ENCODE measurements at regions not wholly inside any gene's neighbourhood (a gene's known extent, or its start where the extent isn't known, plus 50 kb on each side); places are given as distances from the start of the nearest gene placed in this dataset.

DNA sequence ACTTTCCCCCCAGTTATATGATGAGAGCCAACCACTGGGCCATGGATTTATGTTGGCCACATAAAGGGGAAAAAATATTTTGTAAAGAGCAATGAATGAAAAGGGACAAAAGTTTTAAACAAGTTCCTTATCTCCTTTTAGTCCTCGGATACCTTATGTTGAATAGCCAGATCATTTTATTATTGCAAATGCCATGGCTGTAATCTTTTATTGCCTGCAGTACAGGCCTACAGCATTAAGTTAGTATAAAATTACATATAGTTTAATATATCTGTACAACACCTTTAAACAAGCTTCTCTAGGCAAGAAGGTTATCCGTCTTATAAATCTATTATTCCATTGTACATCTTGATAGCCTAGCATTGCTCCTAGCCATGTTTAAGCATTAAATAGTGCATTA is 93.9 kb upstream of the SLC35B3 start:
- no peak for ATAC-seq

DNA sequence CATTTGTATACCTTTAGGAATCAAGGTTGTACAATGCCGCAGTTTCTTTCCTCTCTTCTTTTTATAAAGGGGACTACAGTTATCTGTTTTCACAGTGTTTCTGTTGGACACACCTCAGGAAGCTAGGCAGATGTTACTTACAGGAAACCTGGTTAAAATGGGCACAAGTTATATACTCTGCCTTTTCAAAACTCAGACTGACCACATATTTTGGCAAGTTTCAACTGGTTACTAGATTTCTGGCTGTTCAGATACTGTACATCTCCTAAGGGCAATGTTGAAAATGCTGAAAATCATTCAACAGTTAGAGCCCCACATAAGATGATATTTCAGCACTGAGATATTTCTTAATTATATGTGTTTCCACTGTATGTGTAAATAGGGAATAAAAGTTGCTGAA is 92.5 kb upstream of the SLC35B3 start:
- DNase-seq (ENCODE audit: low spot score) (no peak), ATAC-seq (no peak)

More for the DNA sequence above, 93.9 kb upstream of the SLC35B3 start:
- no peak for DNase-seq (ENCODE audit: low spot score)

DNA sequence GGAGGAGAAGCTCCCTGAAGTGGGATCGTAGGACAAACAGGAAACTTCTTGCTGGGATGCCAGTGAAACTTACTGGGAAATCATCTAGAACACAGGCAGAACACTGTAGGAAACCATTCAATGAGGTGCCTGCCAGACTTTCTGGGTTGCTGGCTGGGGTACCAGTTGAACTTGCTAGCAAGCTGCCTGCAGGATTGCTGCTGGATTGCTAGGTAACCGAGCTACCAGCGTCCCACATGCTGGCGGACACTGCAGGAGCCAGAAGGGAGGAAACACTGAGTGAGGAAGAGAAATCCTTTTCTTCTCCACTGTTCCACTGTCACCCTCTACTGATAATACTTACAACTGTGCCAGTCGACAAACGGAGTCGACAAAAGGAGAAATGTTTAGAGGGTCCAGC is 91.3 kb upstream of the SLC35B3 start:
- ATAC-seq (no peak), DNase-seq (ENCODE audit: low spot score) (no peak)

DNA sequence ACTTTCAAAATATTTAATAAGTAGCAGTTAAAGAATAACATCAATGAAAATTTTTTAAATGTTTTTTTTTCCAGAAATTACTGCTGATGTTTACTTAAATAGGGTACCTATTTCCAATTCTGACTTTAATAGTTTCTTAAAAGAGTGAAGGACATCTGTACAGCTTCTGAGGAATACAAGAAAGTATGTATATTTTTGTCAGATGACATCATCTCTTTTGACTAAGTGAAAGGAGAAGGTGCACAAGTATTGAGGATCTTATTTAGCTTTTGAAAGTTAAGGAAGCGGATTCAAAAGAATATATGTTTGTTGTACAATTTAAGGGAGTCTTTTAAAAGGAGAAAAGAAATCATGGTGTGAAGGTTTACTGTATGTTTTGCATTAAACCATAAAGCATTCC is 90.0 kb upstream of the SLC35B3 start:
- DNase-seq (ENCODE audit: low spot score) (no peak), ATAC-seq (no peak)

DNA sequence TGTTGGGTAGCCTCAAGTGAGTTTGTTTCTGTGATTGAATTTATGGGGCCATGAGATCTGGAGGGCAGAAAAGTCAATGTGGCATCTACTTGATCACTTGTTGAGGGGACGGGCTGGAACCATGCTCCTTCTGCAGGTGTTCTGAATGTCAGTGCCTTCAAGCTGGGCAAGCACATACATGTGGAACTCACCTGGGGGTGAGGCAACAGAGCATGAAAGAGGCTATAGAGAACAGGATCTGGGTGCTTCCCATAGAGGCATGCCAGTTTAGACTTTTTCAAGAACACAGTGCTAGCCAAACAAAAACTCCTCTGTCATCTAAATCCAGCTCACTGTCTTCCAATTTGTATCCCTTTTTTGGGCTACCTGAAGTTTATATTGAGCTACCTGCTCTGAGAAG is 77.8 kb upstream of the SLC35B3 start:
- DNase-seq (ENCODE audit: low spot score) (no peak), ATAC-seq (no peak)

DNA sequence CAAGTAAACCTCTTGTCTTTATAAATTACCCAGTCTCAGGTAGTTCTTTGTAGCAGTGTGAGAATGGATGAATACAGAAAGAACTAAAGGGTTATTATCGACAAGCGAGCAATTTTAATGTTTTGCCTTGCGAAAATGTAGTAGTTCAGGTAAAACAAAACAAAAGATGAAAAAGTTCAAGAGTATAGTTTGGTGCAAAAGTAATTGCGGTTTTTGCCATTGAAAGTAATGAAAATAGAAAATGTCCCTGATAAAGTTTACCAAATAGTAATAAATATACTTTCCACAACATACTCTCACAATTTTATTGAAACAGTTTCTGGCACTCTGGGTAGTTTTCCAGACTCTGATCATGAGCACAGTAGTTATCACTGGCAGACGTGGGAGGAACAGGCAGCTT is 71.9 kb upstream of the SLC35B3 start:
- DNase-seq (ENCODE audit: low spot score) = no peak
- ATAC-seq = no peak

DNA sequence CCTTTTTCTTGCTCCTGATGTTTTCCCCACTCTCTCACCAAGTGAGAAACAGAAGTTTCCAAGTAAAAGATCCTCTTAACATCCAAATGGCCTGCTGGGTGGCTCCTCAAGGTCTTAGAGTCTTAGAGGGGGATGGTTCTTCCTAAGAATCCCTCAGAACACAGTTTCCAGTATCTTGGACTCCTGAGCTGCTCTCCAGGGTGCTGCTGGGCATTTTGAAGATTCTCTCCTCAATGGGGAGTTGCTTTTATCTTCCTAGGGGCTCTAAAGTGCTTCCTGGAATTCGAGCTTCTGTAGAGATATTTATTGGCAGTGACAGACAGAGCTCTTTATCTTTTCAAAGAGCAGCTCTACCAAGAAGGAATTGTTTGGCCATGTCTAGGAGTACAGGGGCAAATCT is 70.8 kb upstream of the SLC35B3 start:
- DNase-seq (ENCODE audit: low spot score) (no peak), ATAC-seq (no peak)

DNA sequence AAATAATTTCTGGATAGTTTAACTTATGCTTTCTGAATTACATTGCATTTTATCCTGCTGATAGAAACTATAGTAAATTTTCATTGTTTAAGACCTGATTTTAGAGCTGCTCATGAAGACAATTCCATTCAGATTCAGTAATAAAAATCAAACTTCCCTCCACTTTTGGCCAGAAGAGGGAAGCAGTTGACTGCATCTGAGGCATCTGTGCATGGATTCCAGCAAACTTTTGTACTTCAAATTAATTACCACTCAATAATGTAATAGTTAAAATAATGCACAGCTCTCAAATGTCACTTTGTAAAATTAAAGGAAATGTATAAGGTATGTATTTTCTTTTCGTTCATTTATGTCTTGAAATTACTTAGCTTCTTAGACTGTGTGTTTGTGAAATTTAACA is 64.2 kb upstream of the SLC35B3 start:
- ATAC-seq = peak; percentile 67
- DNase-seq (ENCODE audit: low spot score) = no peak

DNA sequence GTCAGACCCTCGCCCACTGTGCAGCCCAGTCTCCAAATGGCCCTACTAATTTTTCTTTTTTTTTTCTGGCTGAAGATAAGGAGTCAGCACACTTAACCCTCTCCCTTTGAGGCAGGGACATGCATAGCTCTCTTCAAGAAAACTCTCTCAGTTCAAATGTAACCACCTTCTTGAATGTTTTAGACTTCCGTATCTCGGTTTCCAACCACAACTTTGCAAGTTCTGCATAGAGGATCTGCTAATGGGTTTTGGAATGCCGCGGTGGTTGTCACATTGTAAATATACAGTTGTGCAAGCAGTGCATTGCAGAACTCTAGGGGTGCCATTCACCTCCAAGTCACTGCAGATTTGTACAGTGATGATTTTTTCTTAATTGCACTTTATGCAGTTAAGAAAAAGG is 59.4 kb upstream of the SLC35B3 start:
- DNase-seq (ENCODE audit: low spot score) = no peak
- no peak for ATAC-seq

DNA sequence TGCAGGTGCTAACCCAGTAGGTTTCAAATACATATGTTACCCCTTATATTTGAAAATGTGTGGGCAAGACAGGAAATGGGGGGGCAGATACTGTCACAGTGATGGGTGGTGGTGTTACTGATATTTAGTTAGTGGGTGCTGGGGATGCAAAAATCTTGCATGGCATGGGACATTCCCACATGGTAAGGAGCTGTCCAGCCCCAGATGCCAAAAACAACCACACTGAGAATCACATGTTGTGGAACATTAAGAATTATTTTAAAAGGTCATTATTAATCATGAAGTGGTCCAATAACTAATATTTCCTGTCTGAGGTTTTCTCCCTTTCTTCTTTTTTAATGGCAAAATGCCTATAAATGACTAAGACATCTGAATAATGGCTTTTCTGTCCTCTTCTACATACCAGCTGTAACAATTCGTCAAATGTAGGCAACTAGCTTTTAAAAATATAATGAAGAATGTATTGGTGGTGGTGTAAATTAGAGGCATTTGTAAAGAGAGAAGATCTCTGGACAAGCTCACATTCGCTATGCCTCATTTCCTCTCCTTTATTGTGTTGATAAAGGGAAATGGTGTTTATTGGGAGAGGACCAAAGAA is 57.3 kb upstream of the SLC35B3 start:
- ATAC-seq (no peak), DNase-seq (ENCODE audit: low spot score) (no peak)
